Muscle of arm (tissue), 1 donor: ENCODE measurements at regions not wholly inside any gene's neighbourhood (a gene's known extent, or its start where the extent isn't known, plus 50 kb on each side); places are given as distances from the start of the nearest gene placed in this dataset.

Source experiments
- DNase-seq: peaks from one replicate; pipeline ENCODE4 v3.0.0-alpha.2; 2013

DNA sequence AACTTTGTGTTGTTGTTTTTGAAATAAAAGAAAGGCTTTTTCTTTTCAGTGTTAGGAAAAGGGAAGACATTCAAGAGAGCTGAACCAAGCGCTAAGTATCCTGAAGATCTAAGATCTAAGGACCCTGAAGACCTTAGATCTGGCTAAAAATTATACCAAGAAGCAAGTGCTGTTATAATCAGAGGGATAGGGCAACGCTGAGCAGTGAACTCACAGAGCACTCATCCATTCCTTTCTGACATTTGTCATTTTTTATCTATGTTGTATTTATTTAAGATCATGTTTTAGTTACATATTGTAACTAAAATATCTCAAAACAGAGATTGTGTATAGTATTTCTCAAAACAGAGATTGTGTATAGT lies 60.5 kb upstream of the FAM216B start:
- DNase-seq: no peak

DNA sequence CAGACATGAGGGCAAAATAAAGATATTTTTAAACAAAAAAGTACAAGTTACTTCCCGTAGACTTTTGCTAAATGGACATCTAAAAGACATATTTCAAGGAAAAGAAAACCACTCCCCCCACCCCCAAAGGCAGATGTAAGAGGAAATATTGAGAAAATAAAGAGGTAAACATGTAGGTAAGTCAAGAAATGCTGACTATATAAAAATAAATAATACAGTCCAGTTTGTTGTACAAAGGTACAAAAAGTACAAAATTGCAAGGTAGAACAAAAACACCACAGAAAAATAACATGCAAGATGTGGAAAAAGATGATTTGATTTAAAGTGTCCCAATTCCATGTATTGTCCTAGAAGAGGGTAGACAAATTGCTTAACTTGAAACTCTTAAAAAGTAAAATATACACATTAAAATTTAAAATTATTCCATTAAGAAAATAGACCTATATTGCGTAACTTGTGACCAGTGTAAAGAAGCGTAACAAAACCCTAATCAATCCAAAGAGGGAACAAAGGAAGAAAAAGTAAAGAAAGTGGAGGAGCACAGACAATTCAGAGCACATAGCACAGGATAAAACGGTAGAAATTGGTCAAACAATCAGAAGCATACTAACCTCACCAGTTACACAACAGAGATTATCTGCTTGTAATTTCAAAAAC lies 58.4 kb upstream of the FAM216B start:
- no peak for DNase-seq

DNA sequence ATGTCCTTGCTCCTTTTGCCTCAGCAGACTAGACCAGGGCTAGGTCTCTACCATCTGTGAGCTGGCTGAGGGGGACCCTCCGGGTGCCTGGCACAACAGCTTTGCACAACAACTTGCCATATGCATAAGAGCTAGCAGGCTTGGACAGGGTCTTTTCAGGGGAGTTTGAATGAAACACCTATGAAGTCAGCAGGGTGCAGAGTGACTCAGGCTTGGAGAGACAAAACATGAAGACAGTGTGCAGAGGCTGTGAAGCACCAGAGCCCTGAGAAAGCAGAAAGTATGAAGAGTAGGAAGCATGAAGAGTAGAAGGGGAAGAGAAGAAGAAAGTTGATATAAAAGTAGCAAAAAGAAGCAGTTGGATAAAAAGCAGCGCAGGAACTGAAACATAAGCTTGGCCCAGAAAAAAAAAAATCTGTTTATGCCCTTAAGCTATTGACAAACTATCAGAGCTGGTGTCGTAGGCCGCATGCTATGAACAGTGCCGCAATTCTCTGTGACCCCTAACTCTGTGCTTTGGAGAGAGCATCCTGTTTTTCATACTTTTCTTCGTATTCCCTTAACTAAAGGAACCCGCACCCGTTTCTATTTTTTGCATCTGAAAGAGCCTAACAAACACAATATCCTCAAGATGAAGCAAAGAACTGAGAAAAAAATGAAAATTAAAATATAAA lies 52.7 kb upstream of the FAM216B start:
- DNase-seq: no peak

DNA sequence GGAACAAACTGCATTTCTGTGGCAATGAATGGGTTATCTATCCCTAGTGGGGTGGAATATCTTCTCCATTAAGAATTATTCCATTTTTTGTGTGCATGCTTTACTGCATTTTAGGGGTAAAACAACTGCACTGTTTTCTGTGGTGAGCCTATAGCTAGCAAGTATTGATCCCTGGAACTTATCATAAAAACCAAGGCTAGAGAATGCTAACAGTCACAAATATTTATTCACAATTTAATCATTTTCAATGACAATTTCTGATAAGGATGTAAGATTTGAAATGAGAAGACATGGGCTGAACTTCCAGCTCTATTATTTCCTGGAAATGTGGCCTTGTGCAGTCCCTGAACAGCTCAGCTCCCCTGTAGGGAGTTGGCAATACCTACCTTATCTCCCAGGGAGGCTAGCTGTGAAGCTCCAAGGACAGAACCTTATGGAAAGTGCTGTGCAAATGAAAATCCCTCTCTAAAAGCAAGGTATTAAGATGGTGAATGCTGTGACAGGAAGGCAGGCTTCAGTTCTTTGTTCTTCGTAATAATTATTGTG lies 51.5 kb upstream of the FAM216B start:
- DNase-seq: no peak
